Panc1 (cell line): ENCODE measurements at regions not wholly inside any gene's neighbourhood (a gene's known extent, or its start where the extent isn't known, plus 50 kb on each side); places are given as distances from the start of the nearest gene placed in this dataset.

ENCODE experiments used
- ATAC-seq: fragments of 200-7000 bp; cut with Tn5 transposase; 2 replicates; pipeline ENCODE4 v1.9.1; 2020; ENCODE audit warnings: mild to moderate bottlenecking, moderate library complexity
- BruUV-seq: library from RNA; stranded (reverse); fragments of 400-500 nt; replicated peaks from 2 replicates; lab custom pipeline; 2021; lab: Mats Ljungman, UMichigan
- CTCF ChIA-PET: fragments of 300-600 bp; sonication (Branson Sonifier 250); formaldehyde crosslinking; loops from one replicate; lab custom pipeline; 2022; ENCODE audit warnings: antibody characterized with exemption; lab: Charles Lee
- POLR2A ChIA-PET: fragments of 300-600 bp; sonication (Branson Sonifier 250); formaldehyde crosslinking; loops from one replicate; lab custom pipeline; 2022; ENCODE audit warnings: antibody characterized with exemption; lab: Charles Lee
- DNase-seq: peaks from one replicate; pipeline ENCODE4 v3.0.0-alpha.2; 2010; ENCODE audit warnings: low read depth, low spot score
- H3K27ac ChIP-seq: 2 replicates; pipeline ENCODE4 v1.5.1; 2011; ENCODE audit warnings: mild to moderate bottlenecking, low read length, inconsistent platforms
- H3K27me3 ChIP-seq: fragments of 200-500 bp; sonication (Bioruptor generic); 2 replicates; pipeline ENCODE4 v1.6.0; 2014; ENCODE audit warnings: low read length, inconsistent platforms; ENCODE audit not compliant: control insufficient read depth, insufficient read depth
- H3K36me3 ChIP-seq: fragments of 200-500 bp; sonication (Bioruptor generic); 2 replicates; pipeline ENCODE4 v1.5.1; 2014; ENCODE audit warnings: inconsistent platforms, mild to moderate bottlenecking, low read length, moderate library complexity; ENCODE audit not compliant: control insufficient read depth, insufficient read depth
- H3K4me1 ChIP-seq: 2 replicates; pipeline ENCODE4 v1.5.1; 2011; ENCODE audit warnings: inconsistent platforms, mild to moderate bottlenecking, low read length, moderate library complexity; ENCODE audit not compliant: control insufficient read depth, insufficient read depth
- H3K4me3 ChIP-seq, 2 experiments: 2 replicates each; pipeline ENCODE4 v1.5.1; 2011 to 2012; ENCODE audit warnings: low read depth in 2 of 2, low read length in 2 of 2, mild to moderate bottlenecking in 2 of 2, inconsistent platforms in 1 of 2, moderate library complexity in 1 of 2
- H3K9me3 ChIP-seq: fragments of 200-500 bp; sonication (Bioruptor generic); 2 replicates; pipeline ENCODE4 v1.5.1; 2014; ENCODE audit warnings: low read depth, mild to moderate bottlenecking, inconsistent platforms, low read length, moderate library complexity; ENCODE audit not compliant: control insufficient read depth, insufficient read depth
- CTCF ChIP-seq: fragments of 450-650 bp; IDR thresholded peaks from 2 replicates; pipeline ENCODE4 v1.5.1; 2017; ENCODE audit warnings: mild to moderate bottlenecking
- POLR2AphosphoS5 ChIP-seq: IDR thresholded peaks from 2 replicates; pipeline ENCODE4 v1.6.1; 2012; ENCODE audit warnings: mild to moderate bottlenecking, low read depth, low read length, moderate library complexity
- REST ChIP-seq, 2 experiments: IDR thresholded peaks; 2 replicates each; pipeline ENCODE4 v1.6.1; 2011 to 2012; ENCODE audit warnings: low read depth in 2 of 2, control low read depth in 1 of 2, low read length in 1 of 2, mild to moderate bottlenecking in 1 of 2, moderate library complexity in 1 of 2; ENCODE audit not compliant: insufficient read depth in 1 of 2
- SIN3A ChIP-seq: IDR thresholded peaks from 2 replicates; pipeline ENCODE4 v1.6.1; 2012; ENCODE audit warnings: low read depth, mild to moderate bottlenecking, low read length, moderate library complexity, borderline replicate concordance; ENCODE audit not compliant: insufficient read depth
- TCF7L2 ChIP-seq: IDR thresholded peaks from 2 replicates; pipeline ENCODE4 v1.6.1; 2011; ENCODE audit warnings: mild to moderate bottlenecking, low read depth, low read length, inconsistent platforms
- in situ Hi-C: cut with HindIII; loops from 2 replicates; pipeline ENCODE4 v1.10.0; 2016; ENCODE audit warnings: low sequenced_read_pairs, low pct_unique_long_range_greater_than_20kb
- intact Hi-C: fragments of 100-400 bp; cut with micrococcal nuclease; formaldehyde crosslinking; loops from one replicate; pipeline ENCODE4 v1.10.0; 2022; ENCODE audit not compliant: unreplicated experiment

- POLR2A ChIA-PET, result no interaction called here
- in situ Hi-C loops, result no loop called here
Measured at GRCh38 chr6:159325476-159325875, 156.3 kb downstream of the FNDC1 start.

GRCh38 chr6:159324596-159324995, 155.4 kb downstream of the FNDC1 start:
- Histone ChIP-seq H3K4me1 (no peaks in the 10 kb centered on the region), H3K36me3 (no peaks in the 10 kb centered on the region), H3K9me3 (no peaks in the 10 kb centered on the region), H3K27me3 (peaks cover 4% of the 10 kb centered on the region; the same call in 1 of the 2 replicates), H3K4me3 (no peak overlapping the region), H3K27ac (no peak overlapping the region)
- no TSS peak for BruUV-seq
- ATAC-seq, result no peak
- DNase-seq, result no peak
- POLR2A ChIA-PET, result no interaction called here
- intact Hi-C loops (no loop called here), in situ Hi-C loops (no loop called here)
- CTCF ChIA-PET, result no interaction called here
- TF ChIP-seq TCF7L2 (no peak), SIN3A (no peak), REST (IDR thresholded peaks at IDR 0.05; ENCODE audit: insufficient read depth in 1 of 2, low read depth in 2 of 2, low read length in 1 of 2) (no peak), POLR2AphosphoS5 (no peak), CTCF (no peak)

More at GRCh38 chr6:159325476-159325875, 156.3 kb downstream of the FNDC1 start:
- Histone ChIP-seq H3K4me3 (no peak overlapping the region), H3K9me3 (no peaks in the 10 kb centered on the region), H3K27ac (no peak overlapping the region), H3K36me3 (no peaks in the 10 kb centered on the region), H3K27me3 (peaks cover 2% of the 10 kb centered on the region; the same call in 1 of the 2 replicates), H3K4me1 (no peaks in the 10 kb centered on the region)
- ATAC-seq (no peak), DNase-seq (no peak)
- no TSS peak for BruUV-seq
- TF ChIP-seq SIN3A, result no peak
- no peak for TF ChIP-seq POLR2AphosphoS5
- no peak for TF ChIP-seq TCF7L2
- TF ChIP-seq REST (IDR thresholded peaks at IDR 0.05; ENCODE audit: insufficient read depth in 1 of 2, low read depth in 2 of 2, low read length in 1 of 2), result no peak
- no peak for TF ChIP-seq CTCF
- intact Hi-C loops, result no loop called here
- CTCF ChIA-PET, result no interaction called here
